GM21529 (cell line): ENCODE measurements at regions not wholly inside any gene's neighbourhood (a gene's known extent, or its start where the extent isn't known, plus 50 kb on each side); places are given as distances from the start of the nearest gene placed in this dataset.
A peak's percentile ranks its signal among the peaks of the same experiment; 100 is the strongest.

Experiments used
- ATAC-seq: cut with Tn5 transposase; IDR thresholded peaks from one replicate; pipeline ENCODE4 v1.9.1; 2021; ENCODE audit not compliant: unreplicated experiment

GRCh38 chr4:171759274-171759673 lies 53.9 kb upstream of the GALNTL6 start:
- ATAC-seq: no peak

GRCh38 chr4:171751538-171751937 lies 61.7 kb upstream of the GALNTL6 start:
- ATAC-seq: no peak

- no peak for ATAC-seq
Observed at GRCh38 chr4:171746418-171746817, 66.8 kb upstream of the GALNTL6 start.

GRCh38 chr4:171742436-171742835 lies 70.8 kb upstream of the GALNTL6 start:
- no peak for ATAC-seq

GRCh38 chr4:171727185-171727584 lies 86.0 kb upstream of the GALNTL6 start:
- ATAC-seq: no peak

- ATAC-seq: no peak
Observed at GRCh38 chr4:171721937-171722336, 91.3 kb upstream of the GALNTL6 start.

GRCh38 chr4:171719691-171720090 lies 93.5 kb upstream of the GALNTL6 start:
- ATAC-seq: no peak

- no peak for ATAC-seq
Observed at GRCh38 chr4:171718665-171719064, 94.5 kb upstream of the GALNTL6 start.

GRCh38 chr4:171718069-171718468 lies 95.1 kb upstream of the GALNTL6 start:
- ATAC-seq: no peak

GRCh38 chr4:171717231-171717741 lies 95.9 kb upstream of the GALNTL6 start:
- no peak for ATAC-seq

- ATAC-seq: no peak
Observed at GRCh38 chr4:171715973-171716372, 97.2 kb upstream of the GALNTL6 start.

GRCh38 chr4:171714791-171715454 lies 98.3 kb upstream of the GALNTL6 start:
- no peak for ATAC-seq

GRCh38 chr4:171710743-171711142 lies 102.5 kb upstream of the GALNTL6 start:
- ATAC-seq: no peak

- ATAC-seq: peak; percentile 98
Observed at GRCh38 chr4:171676555-171677215, 136.5 kb upstream of the GALNTL6 start.

- ATAC-seq: no peak
Observed at GRCh38 chr4:171674781-171675180, 138.4 kb upstream of the GALNTL6 start.

- ATAC-seq: no peak
Observed at GRCh38 chr4:171668403-171668802, 144.8 kb upstream of the GALNTL6 start.

- ATAC-seq: no peak
Observed at GRCh38 chr4:171667906-171668305, 145.3 kb upstream of the GALNTL6 start.

- no peak for ATAC-seq
Observed at GRCh38 chr4:171651071-171651470, 162.1 kb upstream of the GALNTL6 start.

- ATAC-seq: peak; percentile 79
Observed at GRCh38 chr4:171650543-171650942, 162.7 kb upstream of the GALNTL6 start.

- ATAC-seq: no peak
Observed at GRCh38 chr4:171648926-171649325, 164.3 kb upstream of the GALNTL6 start.

GRCh38 chr4:171646984-171647383 lies 166.2 kb upstream of the GALNTL6 start:
- no peak for ATAC-seq

GRCh38 chr4:171644430-171645057 lies 168.7 kb upstream of the GALNTL6 start:
- peak; percentile 79 for ATAC-seq
